HEK293 (cell line): ENCODE measurements at regions not wholly inside any gene's neighbourhood (a gene's known extent, or its start where the extent isn't known, plus 50 kb on each side); places are given as distances from the start of the nearest gene placed in this dataset.
A peak's percentile ranks its signal among the peaks of the same experiment; 100 is the strongest.

Source experiments
- EGR2 ChIP-seq: fragments of 450-650 bp; formaldehyde crosslinking; IDR thresholded peaks from 2 replicates; pipeline ENCODE4 v1.5.1; 2016; ENCODE audit warnings: low read depth, missing biosample characterization, missing genetic modification characterization
- KLF7 ChIP-seq: fragments of 450-650 bp; formaldehyde crosslinking; IDR thresholded peaks from 2 replicates; pipeline ENCODE4 v1.5.1; 2016; ENCODE audit warnings: missing biosample characterization, missing genetic modification characterization, borderline replicate concordance
- ZBTB17 ChIP-seq: fragments of 450-650 bp; formaldehyde crosslinking; IDR thresholded peaks from 2 replicates; pipeline ENCODE4 v1.5.1; 2016; ENCODE audit warnings: missing biosample characterization, missing genetic modification characterization
- ZBTB7A ChIP-seq: fragments of 450-650 bp; formaldehyde crosslinking; IDR thresholded peaks from 2 replicates; pipeline ENCODE4 v1.5.1; 2016; ENCODE audit warnings: low read depth, missing biosample characterization, missing genetic modification characterization
- ZFHX2 ChIP-seq: fragments of 450-650 bp; formaldehyde crosslinking; conservative IDR thresholded peaks from 2 replicates; pipeline ENCODE4 v1.5.1; 2016; ENCODE audit warnings: missing biosample characterization, missing genetic modification characterization
- ZIC2 ChIP-seq: fragments of 450-650 bp; formaldehyde crosslinking; IDR thresholded peaks from 2 replicates; pipeline ENCODE4 v1.5.1; 2016; ENCODE audit warnings: missing biosample characterization, missing genetic modification characterization
- ZNF2 ChIP-seq: fragments of 450-650 bp; formaldehyde crosslinking; IDR thresholded peaks from 2 replicates; pipeline ENCODE4 v1.5.1; 2016; ENCODE audit warnings: missing biosample characterization, missing genetic modification characterization
- ZNF202 ChIP-seq: fragments of 450-650 bp; formaldehyde crosslinking; IDR thresholded peaks from 2 replicates; pipeline ENCODE4 v1.5.1; 2016; ENCODE audit warnings: missing biosample characterization, missing genetic modification characterization, borderline replicate concordance
- ZNF423 ChIP-seq: fragments of 450-650 bp; formaldehyde crosslinking; IDR thresholded peaks from 2 replicates; pipeline ENCODE4 v1.5.1; 2016; ENCODE audit warnings: missing biosample characterization, missing genetic modification characterization
- ZNF560 ChIP-seq: fragments of 450-650 bp; formaldehyde crosslinking; IDR thresholded peaks from 2 replicates; pipeline ENCODE4 v1.5.1; 2017; ENCODE audit warnings: missing biosample characterization, missing genetic modification characterization, borderline replicate concordance
- ZNF600 ChIP-seq: fragments of 450-650 bp; formaldehyde crosslinking; IDR thresholded peaks from 2 replicates; pipeline ENCODE4 v1.5.1; 2016; ENCODE audit warnings: missing biosample characterization, missing genetic modification characterization
- ZNF629 ChIP-seq: fragments of 450-650 bp; formaldehyde crosslinking; IDR thresholded peaks from 2 replicates; pipeline ENCODE4 v1.5.1; 2017; ENCODE audit warnings: missing biosample characterization, missing genetic modification characterization
- ZNF777 ChIP-seq: fragments of 450-650 bp; formaldehyde crosslinking; IDR thresholded peaks from 2 replicates; pipeline ENCODE4 v1.5.1; 2017; ENCODE audit warnings: missing biosample characterization, missing genetic modification characterization, borderline replicate concordance
- ZSCAN30 ChIP-seq: fragments of 450-650 bp; IDR thresholded peaks from 2 replicates; pipeline ENCODE4 v1.5.1; 2018; ENCODE audit warnings: missing biosample characterization, mild to moderate bottlenecking, missing genetic modification characterization, moderate library complexity
- TF ChIP-seq, protein P1 (sequence below): fragments of 450-650 bp; formaldehyde crosslinking; IDR thresholded peaks from 2 replicates; pipeline ENCODE4 v1.5.1; 2017; ENCODE audit warnings: missing biosample characterization, missing genetic modification characterization
- TF ChIP-seq, protein P2 (sequence below): fragments of 450-650 bp; formaldehyde crosslinking; IDR thresholded peaks from 2 replicates; pipeline ENCODE4 v1.5.1; 2016; ENCODE audit warnings: missing biosample characterization, missing genetic modification characterization
- TF ChIP-seq, protein P3 (sequence below): fragments of 450-650 bp; formaldehyde crosslinking; IDR thresholded peaks from 2 replicates; pipeline ENCODE4 v1.5.1; 2016; ENCODE audit warnings: missing biosample characterization, missing genetic modification characterization
- TF ChIP-seq, protein P4 (sequence below): fragments of 450-650 bp; formaldehyde crosslinking; conservative IDR thresholded peaks from 2 replicates; pipeline ENCODE4 v1.5.1; 2016; ENCODE audit warnings: low read depth, missing biosample characterization, missing genetic modification characterization
- TF ChIP-seq, protein P5 (sequence below): sonication (generic); formaldehyde crosslinking; IDR thresholded peaks from 2 replicates; pipeline ENCODE4 v1.8.1; 2022; ENCODE audit warnings: mild to moderate bottlenecking, moderate library complexity, missing genetic modification reagents
- TF ChIP-seq, protein P6 (sequence below): fragments of 450-650 bp; formaldehyde crosslinking; IDR thresholded peaks from 2 replicates; pipeline ENCODE4 v1.5.1; 2016; ENCODE audit warnings: missing biosample characterization, missing genetic modification characterization, low read depth
- TF ChIP-seq, protein P7 (sequence below): fragments of 450-650 bp; formaldehyde crosslinking; IDR thresholded peaks from 2 replicates; pipeline ENCODE4 v1.5.1; 2016; ENCODE audit warnings: missing biosample characterization, missing genetic modification characterization

DNA sequence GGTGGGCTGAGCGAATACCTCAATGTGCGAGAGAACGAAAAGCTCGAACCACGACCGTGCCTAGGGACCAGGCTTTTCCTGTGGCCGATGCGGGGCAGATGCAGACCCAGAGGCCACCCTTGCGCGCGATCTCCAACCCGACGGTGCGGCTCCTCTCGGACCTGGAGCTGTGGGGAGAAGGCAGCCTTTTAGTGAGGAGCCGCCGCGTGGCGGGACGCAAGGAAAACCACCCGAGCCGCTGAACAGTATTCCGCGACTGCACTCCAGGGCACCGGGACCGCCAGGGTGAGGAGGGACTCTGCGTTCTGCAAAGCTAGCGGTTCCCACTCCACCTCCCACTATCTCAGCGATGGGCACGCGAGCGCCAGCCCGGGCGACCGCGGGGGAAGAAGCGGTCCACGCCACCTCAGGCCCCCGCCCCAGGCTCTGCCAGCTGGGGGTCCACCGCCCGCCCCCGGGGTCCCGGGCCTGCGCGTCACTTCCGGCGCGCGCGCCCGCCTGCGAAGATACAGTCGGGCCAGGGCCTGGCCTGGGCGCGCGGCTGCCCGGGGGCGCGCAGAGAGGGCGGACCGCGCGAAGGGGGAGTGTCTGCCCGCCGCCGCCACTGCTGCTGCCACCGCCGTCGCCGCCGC, 66.5 kb upstream of the PRKACB start (continued):
- TF ChIP-seq ZFHX2 (peak; percentile 89), ZSCAN30 (tag by site-specific recombination) (peak; percentile 56), EGR2 (tag by site-specific recombination) (peak; percentile 75), ZNF777 (peak; percentile 56; the same call in 1 of the 2 replicates), ZBTB7A (no peak; the same call in 1 of the 2 replicates), ZNF629 (0 out of 2 replicates have a peak, but pooled peaks have one; percentile 28), ZIC2 (peak; percentile 70), ZNF423 (tag by site-specific recombination) (peak; percentile 77), ZNF202 (no peak), ZBTB17 (tag by site-specific recombination) (peak; percentile 90), ZNF560 (tag by site-specific recombination) (no peak), ZNF600 (tag by site-specific recombination) (peak; percentile 91), KLF7 (tag by site-specific recombination) (no peak), ZNF2 (tag by site-specific recombination) (peak; percentile 57)
- TF ChIP-seq, protein P1, sequence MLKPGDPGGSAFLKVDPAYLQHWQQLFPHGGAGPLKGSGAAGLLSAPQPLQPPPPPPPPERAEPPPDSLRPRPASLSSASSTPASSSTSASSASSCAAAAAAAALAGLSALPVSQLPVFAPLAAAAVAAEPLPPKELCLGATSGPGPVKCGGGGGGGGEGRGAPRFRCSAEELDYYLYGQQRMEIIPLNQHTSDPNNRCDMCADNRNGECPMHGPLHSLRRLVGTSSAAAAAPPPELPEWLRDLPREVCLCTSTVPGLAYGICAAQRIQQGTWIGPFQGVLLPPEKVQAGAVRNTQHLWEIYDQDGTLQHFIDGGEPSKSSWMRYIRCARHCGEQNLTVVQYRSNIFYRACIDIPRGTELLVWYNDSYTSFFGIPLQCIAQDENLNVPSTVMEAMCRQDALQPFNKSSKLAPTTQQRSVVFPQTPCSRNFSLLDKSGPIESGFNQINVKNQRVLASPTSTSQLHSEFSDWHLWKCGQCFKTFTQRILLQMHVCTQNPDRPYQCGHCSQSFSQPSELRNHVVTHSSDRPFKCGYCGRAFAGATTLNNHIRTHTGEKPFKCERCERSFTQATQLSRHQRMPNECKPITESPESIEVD (tag by site-specific recombination), result no peak
- TF ChIP-seq, protein P2, sequence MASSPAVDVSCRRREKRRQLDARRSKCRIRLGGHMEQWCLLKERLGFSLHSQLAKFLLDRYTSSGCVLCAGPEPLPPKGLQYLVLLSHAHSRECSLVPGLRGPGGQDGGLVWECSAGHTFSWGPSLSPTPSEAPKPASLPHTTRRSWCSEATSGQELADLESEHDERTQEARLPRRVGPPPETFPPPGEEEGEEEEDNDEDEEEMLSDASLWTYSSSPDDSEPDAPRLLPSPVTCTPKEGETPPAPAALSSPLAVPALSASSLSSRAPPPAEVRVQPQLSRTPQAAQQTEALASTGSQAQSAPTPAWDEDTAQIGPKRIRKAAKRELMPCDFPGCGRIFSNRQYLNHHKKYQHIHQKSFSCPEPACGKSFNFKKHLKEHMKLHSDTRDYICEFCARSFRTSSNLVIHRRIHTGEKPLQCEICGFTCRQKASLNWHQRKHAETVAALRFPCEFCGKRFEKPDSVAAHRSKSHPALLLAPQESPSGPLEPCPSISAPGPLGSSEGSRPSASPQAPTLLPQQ, result peak; percentile 74
- TF ChIP-seq, protein P3, sequence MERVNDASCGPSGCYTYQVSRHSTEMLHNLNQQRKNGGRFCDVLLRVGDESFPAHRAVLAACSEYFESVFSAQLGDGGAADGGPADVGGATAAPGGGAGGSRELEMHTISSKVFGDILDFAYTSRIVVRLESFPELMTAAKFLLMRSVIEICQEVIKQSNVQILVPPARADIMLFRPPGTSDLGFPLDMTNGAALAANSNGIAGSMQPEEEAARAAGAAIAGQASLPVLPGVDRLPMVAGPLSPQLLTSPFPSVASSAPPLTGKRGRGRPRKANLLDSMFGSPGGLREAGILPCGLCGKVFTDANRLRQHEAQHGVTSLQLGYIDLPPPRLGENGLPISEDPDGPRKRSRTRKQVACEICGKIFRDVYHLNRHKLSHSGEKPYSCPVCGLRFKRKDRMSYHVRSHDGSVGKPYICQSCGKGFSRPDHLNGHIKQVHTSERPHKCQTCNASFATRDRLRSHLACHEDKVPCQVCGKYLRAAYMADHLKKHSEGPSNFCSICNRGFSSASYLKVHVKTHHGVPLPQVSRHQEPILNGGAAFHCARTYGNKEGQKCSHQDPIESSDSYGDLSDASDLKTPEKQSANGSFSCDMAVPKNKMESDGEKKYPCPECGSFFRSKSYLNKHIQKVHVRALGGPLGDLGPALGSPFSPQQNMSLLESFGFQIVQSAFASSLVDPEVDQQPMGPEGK (tag by site-specific recombination), result peak; percentile 93
- TF ChIP-seq, protein P4, sequence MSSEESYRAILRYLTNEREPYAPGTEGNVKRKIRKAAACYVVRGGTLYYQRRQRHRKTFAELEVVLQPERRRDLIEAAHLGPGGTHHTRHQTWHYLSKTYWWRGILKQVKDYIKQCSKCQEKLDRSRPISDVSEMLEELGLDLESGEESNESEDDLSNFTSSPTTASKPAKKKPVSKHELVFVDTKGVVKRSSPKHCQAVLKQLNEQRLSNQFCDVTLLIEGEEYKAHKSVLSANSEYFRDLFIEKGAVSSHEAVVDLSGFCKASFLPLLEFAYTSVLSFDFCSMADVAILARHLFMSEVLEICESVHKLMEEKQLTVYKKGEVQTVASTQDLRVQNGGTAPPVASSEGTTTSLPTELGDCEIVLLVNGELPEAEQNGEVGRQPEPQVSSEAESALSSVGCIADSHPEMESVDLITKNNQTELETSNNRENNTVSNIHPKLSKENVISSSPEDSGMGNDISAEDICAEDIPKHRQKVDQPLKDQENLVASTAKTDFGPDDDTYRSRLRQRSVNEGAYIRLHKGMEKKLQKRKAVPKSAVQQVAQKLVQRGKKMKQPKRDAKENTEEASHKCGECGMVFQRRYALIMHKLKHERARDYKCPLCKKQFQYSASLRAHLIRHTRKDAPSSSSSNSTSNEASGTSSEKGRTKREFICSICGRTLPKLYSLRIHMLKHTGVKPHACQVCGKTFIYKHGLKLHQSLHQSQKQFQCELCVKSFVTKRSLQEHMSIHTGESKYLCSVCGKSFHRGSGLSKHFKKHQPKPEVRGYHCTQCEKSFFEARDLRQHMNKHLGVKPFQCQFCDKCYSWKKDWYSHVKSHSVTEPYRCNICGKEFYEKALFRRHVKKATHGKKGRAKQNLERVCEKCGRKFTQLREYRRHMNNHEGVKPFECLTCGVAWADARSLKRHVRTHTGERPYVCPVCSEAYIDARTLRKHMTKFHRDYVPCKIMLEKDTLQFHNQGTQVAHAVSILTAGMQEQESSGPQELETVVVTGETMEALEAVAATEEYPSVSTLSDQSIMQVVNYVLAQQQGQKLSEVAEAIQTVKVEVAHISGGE (tag by site-specific recombination), result peak; percentile 76
- TF ChIP-seq, protein P5, sequence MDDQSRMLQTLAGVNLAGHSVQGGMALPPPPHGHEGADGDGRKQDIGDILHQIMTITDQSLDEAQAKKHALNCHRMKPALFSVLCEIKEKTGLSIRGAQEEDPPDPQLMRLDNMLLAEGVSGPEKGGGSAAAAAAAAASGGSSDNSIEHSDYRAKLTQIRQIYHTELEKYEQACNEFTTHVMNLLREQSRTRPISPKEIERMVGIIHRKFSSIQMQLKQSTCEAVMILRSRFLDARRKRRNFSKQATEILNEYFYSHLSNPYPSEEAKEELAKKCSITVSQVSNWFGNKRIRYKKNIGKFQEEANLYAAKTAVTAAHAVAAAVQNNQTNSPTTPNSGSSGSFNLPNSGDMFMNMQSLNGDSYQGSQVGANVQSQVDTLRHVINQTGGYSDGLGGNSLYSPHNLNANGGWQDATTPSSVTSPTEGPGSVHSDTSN (CRISPR knock-in tag), result 0 out of 2 replicates have a peak, but pooled peaks have one; percentile 27
- TF ChIP-seq, protein P6, sequence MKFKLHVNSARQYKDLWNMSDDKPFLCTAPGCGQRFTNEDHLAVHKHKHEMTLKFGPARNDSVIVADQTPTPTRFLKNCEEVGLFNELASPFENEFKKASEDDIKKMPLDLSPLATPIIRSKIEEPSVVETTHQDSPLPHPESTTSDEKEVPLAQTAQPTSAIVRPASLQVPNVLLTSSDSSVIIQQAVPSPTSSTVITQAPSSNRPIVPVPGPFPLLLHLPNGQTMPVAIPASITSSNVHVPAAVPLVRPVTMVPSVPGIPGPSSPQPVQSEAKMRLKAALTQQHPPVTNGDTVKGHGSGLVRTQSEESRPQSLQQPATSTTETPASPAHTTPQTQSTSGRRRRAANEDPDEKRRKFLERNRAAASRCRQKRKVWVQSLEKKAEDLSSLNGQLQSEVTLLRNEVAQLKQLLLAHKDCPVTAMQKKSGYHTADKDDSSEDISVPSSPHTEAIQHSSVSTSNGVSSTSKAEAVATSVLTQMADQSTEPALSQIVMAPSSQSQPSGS, result no peak
- TF ChIP-seq, protein P7, sequence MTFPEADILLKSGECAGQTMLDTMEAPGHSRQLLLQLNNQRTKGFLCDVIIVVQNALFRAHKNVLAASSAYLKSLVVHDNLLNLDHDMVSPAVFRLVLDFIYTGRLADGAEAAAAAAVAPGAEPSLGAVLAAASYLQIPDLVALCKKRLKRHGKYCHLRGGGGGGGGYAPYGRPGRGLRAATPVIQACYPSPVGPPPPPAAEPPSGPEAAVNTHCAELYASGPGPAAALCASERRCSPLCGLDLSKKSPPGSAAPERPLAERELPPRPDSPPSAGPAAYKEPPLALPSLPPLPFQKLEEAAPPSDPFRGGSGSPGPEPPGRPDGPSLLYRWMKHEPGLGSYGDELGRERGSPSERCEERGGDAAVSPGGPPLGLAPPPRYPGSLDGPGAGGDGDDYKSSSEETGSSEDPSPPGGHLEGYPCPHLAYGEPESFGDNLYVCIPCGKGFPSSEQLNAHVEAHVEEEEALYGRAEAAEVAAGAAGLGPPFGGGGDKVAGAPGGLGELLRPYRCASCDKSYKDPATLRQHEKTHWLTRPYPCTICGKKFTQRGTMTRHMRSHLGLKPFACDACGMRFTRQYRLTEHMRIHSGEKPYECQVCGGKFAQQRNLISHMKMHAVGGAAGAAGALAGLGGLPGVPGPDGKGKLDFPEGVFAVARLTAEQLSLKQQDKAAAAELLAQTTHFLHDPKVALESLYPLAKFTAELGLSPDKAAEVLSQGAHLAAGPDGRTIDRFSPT, result peak; percentile 47; the same call in 1 of the 2 replicates
